Type B pancreatic cell (in vitro differentiated cells): ENCODE measurements at regions not wholly inside any gene's neighbourhood (a gene's known extent, or its start where the extent isn't known, plus 50 kb on each side); places are given as distances from the start of the nearest gene placed in this dataset.

ENCODE experiments used
- DNase-seq: peaks from one replicate; pipeline ENCODE4 v3.0.0; 2021; ENCODE audit warnings: mixed read lengths; ENCODE audit not compliant: unreplicated experiment; ENCODE audit errors: extremely low spot score
- H3K27ac Mint-ChIP-seq: 2 replicates; pipeline ENCODE4 v1.8.0; 2021; ENCODE audit warnings: mild to moderate bottlenecking, mixed read lengths
- H3K27me3 Mint-ChIP-seq: 2 replicates; pipeline ENCODE4 v1.8.0; 2021; ENCODE audit warnings: mixed read lengths
- H3K36me3 Mint-ChIP-seq: 2 replicates; pipeline ENCODE4 v1.8.0; 2021; ENCODE audit warnings: mixed read lengths
- H3K4me1 Mint-ChIP-seq: one replicate; pipeline ENCODE4 v1.8.0; 2021; ENCODE audit warnings: mixed read lengths; ENCODE audit not compliant: unreplicated experiment
- H3K4me3 Mint-ChIP-seq: 2 replicates; pipeline ENCODE4 v1.8.0; 2021; ENCODE audit warnings: mild to moderate bottlenecking, mixed read lengths
- H3K9me3 Mint-ChIP-seq: 2 replicates; pipeline ENCODE4 v1.8.0; 2021; ENCODE audit warnings: mixed read lengths
- CTCF ChIP-seq: fragments of 200-600 bp; sonication (generic); conservative IDR thresholded peaks from 2 replicates; pipeline ENCODE4 v1.5.0; 2021; ENCODE audit warnings: antibody characterized with exemption, mild to moderate bottlenecking

- H3K27me3 Mint-ChIP-seq = no peaks in the 10 kb centered on the region
- H3K4me1 Mint-ChIP-seq = peaks cover 15% of the 10 kb centered on the region
- no peak for TF ChIP-seq CTCF
- H3K4me3 Mint-ChIP-seq = no peak overlapping the region
- H3K36me3 Mint-ChIP-seq = no peaks in the 10 kb centered on the region
- no peak overlapping the region for H3K27ac Mint-ChIP-seq
- H3K9me3 Mint-ChIP-seq = peaks cover 4% of the 10 kb centered on the region
- DNase-seq = no peak
Observed at GRCh38 chr15:95175914-95176658, 944.7 kb downstream of the MCTP2 start.

GRCh38 chr15:95176794-95177577 is 945.6 kb downstream of the MCTP2 start:
- DNase-seq = no peak
- Mint-ChIP-seq H3K4me1 (peaks cover 13% of the 10 kb centered on the region), H3K4me3 (no peak overlapping the region), H3K9me3 (peaks cover 4% of the 10 kb centered on the region), H3K27ac (no peak overlapping the region), H3K27me3 (no peaks in the 10 kb centered on the region), H3K36me3 (no peaks in the 10 kb centered on the region)
- peak; percentile 27 for TF ChIP-seq CTCF

- Mint-ChIP-seq H3K27me3 (no peaks in the 10 kb centered on the region), H3K27ac (no peak overlapping the region), H3K4me1 (no peaks in the 10 kb centered on the region), H3K4me3 (no peak overlapping the region), H3K9me3 (no peaks in the 10 kb centered on the region), H3K36me3 (no peaks in the 10 kb centered on the region)
- no peak for DNase-seq
- TF ChIP-seq CTCF = no peak
Observed at GRCh38 chr15:95180530-95180929, 949.2 kb downstream of the MCTP2 start.

GRCh38 chr15:95182091-95182490 is 950.7 kb downstream of the MCTP2 start:
- no peaks in the 10 kb centered on the region for H3K36me3 Mint-ChIP-seq
- no peak for DNase-seq
- no peak overlapping the region for H3K4me3 Mint-ChIP-seq
- H3K9me3 Mint-ChIP-seq = no peaks in the 10 kb centered on the region
- H3K27ac Mint-ChIP-seq = no peak overlapping the region
- TF ChIP-seq CTCF = no peak
- H3K27me3 Mint-ChIP-seq = no peaks in the 10 kb centered on the region
- no peaks in the 10 kb centered on the region for H3K4me1 Mint-ChIP-seq

- Mint-ChIP-seq H3K4me3 (no peak overlapping the region), H3K36me3 (peaks cover 3% of the 10 kb centered on the region), H3K9me3 (peaks cover 5% of the 10 kb centered on the region), H3K27ac (no peak overlapping the region), H3K4me1 (peaks cover 18% of the 10 kb centered on the region), H3K27me3 (no peaks in the 10 kb centered on the region)
- TF ChIP-seq CTCF = no peak
- no peak for DNase-seq
Observed at GRCh38 chr15:95192923-95193322, 961.6 kb downstream of the MCTP2 start.
